A673 (cell line): ENCODE measurements at regions not wholly inside any gene's neighbourhood (a gene's known extent, or its start where the extent isn't known, plus 50 kb on each side); places are given as distances from the start of the nearest gene placed in this dataset.

Experiments
- CTCF ChIP-seq: fragments of 300-800, 200-600 bp; sonication (generic); conservative IDR thresholded peaks from 2 replicates; pipeline ENCODE4 v1.5.1; 2017; ENCODE audit warnings: low read depth, mild to moderate bottlenecking, antibody characterized with exemption, low read length, moderate library complexity, mixed read lengths
- EZH2 ChIP-seq: fragments of 200-600 bp; sonication (generic); IDR thresholded peaks from 2 replicates; pipeline ENCODE4 v1.6.1; 2017; ENCODE audit warnings: borderline replicate concordance, low read depth, mild to moderate bottlenecking, mixed read lengths, antibody characterized with exemption, low read length; ENCODE audit not compliant: poor library complexity, severe bottlenecking

GRCh38 chr11:92596596-92597317 is 372.1 kb downstream of the FAT3 start:
- TF ChIP-seq EZH2, result no peak
- no peak for TF ChIP-seq CTCF
